GOT3 (cell line): ENCODE measurements at regions not wholly inside any gene's neighbourhood (a gene's known extent, or its start where the extent isn't known, plus 50 kb on each side); places are given as distances from the start of the nearest gene placed in this dataset.
"Not testable (repeated sequence)": the region's sequence is repeated elsewhere in the genome, so short reads cannot be mapped to it uniquely, and the experiment has no call there.

ENCODE experiments used
- DNase-seq: peaks from one replicate; lab custom pipeline; 2025; ENCODE audit warnings: mixed read lengths; lab: John Stamatoyannopoulos, UW

DNA sequence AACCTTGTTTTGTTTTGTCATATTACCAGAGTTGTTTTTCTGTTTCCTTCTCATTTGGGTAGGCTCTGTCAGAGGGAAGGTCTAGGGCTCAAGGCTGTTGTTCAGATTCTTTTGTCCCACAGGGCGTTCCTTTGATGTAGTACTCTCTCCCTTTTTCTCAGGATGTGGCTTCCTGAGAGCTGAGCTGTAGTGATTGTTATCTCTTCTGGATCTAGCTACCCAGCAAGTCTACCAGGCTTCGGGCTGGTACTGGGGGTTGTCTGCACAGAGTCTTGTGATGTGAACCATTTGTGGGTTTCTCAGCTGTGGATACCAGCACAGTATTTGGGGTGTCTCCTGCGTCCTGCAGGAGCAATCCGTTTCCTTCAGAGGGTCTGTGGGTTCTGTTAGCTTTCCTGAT is 74.2 kb upstream of the GNG12 start:
- not testable (repeated sequence) for DNase-seq

DNA sequence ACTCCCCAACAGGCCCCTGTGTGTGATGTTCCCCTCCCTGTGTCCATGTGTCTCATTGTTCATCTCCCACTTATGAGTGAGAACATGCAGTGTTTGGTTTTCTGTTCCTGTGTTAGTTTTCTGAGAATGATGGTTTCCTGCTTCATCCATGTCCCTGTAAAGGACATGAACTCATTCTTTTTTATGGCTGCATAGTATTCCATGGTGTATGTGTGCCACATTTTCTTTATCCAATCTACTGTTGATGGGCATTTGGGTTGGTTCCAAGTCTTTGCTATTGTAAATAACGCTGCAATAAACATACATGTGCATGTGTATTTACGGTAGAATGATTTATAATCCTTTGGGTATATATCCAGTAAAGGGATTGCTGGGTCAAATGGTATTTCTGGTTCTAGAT is 72.7 kb upstream of the GNG12 start:
- DNase-seq: not testable (repeated sequence)

DNA sequence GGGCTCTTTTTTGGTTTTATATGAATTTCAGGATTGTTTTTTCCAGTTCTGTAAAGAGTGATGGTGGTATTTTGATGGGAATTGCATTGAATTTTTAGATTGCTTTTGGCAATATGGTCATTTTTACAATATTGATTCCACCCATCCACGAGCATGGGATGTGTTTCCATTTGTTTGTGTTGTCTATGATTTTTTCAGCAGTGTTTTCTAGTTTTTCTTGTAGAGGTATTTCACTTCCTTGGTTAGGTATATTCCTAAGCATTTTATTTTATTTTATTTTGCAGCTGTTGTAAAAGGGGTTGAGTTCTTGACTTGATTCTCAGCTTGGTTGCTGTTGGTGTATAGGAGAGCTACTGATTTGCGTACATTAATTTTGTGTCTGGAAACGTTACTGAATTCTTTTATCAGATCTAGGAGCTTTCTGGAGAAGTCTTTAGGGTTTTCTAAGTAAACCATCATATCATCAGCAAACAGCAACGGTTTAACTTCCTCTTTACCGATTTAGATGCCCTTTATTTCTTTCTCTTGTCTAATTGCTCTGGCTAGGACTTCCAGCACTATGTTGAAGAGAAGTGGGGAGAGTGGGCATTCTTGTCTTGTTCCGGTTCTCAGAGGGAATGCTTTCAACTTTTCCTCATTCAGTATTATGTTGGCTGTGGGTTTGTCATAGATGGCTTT is 69.4 kb upstream of the GNG12 start:
- not testable (repeated sequence) for DNase-seq

DNA sequence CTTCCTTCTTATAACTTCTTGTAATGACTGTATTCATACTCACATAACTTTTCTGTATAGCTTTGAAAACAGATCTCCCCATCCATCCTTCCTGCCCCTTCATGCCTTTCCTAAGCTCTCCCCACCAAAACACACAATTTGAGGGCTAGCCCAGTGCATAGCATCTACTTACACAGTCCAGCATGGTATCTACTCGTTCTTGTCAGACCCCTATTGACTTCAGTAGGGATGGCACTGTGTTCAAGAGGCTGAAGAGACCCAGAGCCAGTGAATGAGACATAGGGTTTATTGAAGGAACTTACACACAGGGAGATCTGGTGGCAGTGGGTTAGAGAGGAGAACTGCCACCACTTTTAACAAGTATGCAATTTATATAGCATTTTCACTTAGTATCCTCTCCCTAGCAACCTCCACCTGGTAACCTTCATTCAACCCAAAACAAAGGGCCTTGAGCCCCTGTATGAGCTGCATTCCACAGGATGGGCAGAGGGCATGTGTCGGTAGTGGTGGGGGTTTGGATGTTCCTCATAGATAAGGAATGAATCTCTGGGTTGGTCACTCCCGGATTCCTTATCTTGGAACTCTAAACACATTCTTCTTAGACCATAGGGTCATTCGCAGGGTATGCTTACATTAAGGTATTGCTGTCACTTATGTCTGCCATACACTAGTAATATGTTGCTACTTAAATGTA is 64.9 kb upstream of the GNG12 start:
- DNase-seq: no peak

DNA sequence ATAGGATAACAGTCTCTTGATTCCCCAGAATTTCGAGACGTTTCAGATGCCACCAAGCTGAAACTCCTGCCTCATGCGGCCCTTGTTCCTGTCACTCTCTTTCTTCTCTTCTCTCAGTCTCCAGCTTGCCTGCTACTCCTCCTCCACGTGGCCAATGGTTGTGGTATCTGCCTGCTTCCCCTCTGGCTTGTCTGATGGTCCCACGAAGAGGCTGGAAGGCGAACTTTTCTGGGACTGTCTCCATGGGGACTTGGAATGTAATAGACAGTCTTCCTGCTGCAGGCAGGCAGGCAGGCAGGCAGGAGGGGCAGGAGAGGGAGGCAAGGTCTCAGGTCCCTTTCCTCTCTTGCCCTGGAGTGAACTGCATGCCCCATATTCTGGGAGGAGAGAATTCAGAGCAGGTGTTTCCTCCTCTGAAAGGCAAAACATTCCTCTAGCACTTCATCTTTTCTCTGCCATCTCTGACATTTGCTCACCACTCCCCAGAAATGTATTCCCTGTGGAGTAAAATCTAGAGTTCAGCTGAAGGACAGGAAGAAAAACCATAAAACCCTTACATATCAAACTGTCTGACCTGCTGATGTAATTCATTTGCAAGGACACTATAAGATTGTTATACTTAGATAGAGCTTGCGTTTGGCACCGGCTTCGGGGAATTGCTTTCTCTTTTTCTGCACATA is 64.1 kb upstream of the GNG12 start:
- no peak for DNase-seq

DNA sequence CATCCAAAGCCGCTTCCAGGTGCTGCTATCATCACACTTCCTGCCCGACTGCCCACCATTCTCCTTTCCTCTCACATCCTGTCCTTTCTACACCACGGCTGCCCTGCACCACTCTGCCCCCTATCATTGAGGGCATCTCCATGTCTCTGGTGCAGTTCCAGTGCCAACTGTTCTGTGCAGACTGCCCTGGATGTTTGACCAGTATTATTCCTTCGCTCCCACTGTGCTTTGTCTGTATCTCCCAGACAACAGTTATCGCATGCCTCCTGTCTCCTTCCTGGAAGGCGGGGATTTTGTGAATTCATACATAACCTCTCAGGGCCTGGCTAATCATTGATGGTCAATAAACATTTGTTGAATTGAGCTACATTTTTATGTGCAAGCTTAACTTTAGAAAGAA is 63.6 kb upstream of the GNG12 start:
- DNase-seq: no peak

DNA sequence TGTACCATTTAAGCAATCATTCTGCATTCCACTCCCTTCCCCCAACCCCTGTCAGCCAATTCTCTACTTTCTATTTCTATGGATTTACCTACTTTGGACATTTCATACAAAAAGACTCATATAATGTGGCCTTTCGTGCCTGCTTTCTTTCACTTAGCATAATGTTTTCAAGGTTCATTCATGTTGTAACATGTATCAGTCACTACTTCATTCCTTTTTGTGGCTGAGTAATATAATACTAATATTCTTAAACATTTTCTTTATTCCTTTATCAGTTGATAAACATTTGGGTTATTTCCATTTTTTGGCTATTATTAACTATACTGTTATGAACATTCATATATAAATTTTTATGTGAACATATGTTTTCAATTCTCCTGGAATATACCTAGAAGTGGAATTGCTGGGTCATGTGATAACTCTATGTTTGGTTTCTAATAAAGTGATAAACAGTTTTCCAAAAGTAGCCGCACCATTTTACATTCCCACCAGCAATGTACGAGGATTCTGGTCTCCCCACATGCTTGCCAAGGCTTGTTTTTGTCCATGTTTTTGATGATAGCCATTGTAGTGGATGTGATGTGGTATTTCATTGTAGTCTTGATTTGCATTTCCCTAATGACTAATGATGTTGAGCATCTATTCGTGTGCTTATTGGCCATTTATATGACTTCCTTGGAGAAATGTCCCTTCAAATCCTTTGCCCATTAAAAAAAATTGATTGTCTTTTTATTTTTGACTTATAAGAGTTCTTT is 61.9 kb upstream of the GNG12 start:
- DNase-seq: no peak

DNA sequence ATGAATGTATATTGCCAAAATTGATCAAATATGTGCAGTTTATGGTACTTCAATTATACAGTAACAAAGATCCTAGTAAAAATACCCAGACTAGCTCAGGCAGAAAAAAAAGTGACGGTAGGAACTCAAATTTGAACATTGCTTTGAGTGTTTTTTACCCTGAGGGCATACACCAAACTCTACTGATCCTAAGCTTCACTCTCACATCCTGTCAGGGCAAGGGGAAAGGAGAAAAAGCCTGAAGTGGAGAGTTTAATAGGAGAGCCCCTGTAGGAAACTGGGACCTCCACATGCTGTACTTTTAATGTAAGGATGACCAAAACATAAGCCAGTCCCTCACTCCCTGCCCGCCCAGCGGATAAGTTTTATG is 59.8 kb upstream of the GNG12 start:
- DNase-seq: no peak

DNA sequence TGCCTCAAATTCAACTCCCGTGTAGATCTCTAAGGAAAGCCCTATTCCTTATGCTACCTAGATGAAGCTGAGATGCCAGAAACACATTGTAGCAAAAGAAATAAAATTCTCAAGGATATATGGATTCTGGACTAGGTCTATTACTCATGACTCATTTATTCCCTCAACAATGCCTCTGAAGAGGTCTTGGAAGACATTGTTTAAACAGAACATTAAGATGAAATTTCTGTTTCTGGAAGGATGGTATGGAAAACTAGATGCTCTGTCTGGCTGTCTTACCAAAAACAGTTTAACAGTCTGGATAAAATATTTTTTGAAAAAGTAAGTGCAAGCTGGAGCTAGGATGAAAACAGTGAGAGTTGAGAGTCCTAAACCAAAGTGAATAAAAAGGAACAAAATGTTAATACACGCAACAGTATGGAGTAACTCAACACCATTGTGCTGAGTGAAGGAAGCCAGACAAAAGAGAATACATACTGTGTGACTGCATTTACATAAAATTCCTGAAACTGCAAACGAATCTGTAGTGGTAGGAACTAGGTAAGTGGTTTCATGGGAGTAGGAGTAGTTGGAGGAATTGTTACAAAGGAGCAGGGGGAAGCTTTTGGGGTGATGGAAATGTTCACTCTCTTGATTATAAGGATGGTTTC is 59.3 kb upstream of the GNG12 start:
- no peak for DNase-seq

DNA sequence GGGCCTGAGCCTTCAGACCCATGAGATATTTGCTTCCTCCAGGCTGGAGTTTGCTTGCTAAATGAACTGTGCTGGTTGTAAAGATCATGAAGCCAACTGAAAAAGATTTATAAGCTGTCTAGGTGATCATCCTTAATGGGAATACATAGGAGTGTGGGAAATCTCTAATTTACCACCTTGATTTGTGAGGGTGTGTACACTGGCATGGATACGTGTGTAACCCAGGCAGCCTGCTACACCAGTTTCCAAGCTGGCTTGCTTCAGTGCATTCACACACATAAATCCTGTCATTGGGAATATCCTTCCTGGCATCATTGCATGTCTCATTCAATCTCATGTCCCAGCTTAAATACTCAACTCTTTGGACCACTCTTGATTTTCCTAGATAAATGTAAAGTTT is 57.6 kb upstream of the GNG12 start:
- DNase-seq: no peak

DNA sequence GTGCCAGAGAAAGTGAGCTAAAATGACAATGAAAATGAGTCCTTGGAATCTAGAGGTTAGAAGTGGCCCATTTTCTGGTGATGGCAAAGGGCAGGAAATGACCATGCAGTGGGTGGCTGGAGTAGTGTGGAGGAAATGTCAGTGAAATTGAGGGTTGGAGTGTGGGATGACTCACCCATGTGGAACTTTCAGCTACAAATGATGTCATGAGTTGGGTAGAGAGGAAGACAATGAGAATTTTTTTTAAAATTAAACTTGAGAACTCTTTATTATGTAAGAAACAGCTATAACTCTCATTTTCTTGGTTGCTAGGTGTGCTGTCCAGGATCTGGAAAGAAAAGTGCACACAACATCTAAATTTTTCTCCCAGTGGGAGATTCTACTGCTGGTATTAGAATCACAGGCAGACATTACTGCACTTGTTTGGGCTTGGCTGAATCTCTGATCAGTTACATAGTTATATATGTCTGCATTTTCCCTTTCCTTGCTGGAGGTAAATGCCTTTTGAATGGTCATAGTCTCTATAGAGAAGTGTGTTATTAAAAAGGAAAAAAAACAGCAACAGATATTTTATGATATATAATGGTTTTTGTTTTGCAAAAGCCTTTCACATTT is 56.8 kb upstream of the GNG12 start:
- no peak for DNase-seq

DNA sequence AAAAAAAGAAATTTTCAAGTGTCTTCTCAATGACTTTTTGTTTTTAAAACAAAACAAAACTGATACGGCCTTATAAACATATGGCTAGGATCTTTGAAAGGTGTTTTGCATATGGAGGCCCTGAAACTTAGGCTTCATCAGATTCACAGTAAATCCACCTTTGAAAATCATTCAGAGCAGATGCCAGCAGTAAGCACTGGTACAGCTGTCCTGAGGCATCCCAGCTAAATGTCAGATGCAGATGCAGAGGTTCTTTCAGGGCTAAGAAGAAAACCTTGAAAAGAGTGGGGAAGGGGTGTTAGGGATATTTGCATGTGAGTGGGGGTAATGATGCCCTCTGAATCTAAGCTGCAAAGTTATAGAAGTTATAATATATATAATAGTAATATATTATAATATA is 56.2 kb upstream of the GNG12 start:
- no peak for DNase-seq

DNA sequence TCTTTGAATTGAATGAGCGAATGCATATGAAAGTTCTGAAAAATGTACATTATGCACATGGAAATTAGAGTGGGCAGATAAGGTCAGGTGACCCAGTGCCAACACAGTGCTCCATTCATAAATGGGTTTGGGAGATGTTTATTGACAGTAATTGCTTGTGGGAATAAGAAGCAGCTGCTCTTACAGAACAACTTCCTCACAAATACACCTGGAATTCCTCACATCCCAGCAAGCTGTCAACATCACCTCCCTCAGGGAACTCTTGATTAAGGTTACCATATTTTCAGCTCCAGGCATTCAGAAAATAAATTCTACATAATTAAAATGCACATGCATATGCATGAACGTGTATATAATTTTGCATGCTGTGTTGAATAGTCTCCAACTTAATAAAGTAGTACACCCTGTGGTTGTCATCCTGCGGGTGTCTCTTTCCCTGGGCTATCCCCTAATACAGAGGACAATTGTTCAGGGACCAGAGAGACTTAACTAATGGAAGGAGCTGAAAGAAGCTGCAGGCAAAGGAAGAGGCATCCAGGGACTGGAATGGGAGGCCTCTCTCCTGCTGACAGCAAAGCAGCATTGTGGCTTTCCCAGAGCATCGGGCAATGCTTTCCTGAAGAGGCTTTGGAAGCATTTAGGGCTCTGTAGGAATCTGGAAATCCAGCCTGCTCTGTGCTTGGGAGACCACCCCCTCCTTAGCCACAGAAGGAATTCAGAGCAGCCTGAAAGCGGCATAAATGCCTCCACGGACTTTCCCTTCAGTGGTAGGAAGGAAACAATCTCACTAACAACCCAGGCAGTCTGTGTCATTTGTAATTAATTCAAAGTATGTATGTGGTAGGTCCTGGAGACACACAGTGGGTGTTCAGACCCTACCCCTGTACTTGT is 55.2 kb upstream of the GNG12 start:
- no peak for DNase-seq

DNA sequence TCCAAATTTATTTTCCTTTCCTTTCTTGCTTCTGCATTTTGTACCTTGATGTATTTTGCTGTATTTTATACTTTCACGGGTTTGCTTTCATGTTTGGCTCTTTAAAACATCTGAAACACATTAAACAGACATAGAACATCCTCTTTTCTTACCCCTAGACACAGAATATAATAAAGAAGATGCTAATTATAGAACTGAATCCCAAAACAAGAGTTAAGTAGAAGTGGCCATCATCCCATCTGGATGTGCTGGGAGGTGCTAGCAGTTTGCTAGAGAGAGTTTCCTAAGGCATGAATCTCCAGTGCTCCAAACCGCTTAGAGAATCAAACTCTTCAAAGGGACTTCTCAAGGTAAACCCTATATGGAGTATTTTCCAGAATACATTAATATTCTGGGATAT is 53.9 kb upstream of the GNG12 start:
- no peak for DNase-seq

DNA sequence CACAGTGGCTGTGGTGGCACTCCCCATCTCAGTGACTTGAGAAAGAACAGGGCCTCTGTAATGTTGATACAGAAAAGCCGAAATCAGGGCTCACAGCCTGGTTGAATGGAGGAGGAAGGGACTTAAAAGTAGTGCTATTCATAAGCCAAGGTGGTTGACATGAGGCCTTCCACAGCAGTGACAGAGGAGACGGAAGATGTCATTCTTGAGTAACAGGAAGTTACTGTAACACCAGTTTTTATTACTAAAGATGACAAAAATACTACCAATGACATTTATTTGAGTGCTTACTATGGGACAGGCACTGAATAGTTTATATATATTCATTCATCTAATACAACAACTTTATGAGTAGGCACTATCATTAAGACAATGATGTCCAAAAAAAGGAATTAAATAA is 52.8 kb upstream of the GNG12 start:
- no peak for DNase-seq

DNA sequence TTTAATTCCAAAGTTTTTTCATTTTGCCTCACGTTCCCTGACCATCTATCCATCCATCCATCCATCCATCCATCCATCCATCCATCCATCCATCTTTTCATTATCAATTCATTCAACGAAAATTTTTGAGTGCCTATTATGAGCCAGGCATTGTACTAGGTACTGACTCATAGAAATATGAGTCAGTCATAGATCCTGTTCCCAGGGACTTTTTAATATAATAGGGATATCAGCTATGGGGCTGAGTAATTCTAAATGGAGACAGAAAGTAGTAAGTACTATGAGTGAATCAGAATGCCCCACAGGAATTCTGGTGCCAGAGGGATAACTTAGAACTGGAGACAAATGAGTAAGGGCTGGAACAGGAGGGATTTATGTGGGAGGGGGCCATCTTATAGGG is 49.8 kb upstream of the GNG12 start:
- no peak for DNase-seq
